Ishikawa (cell line): ENCODE measurements at regions not wholly inside any gene's neighbourhood (a gene's known extent, or its start where the extent isn't known, plus 50 kb on each side); places are given as distances from the start of the nearest gene placed in this dataset.

ENCODE experiments used
- CEBPB ChIP-seq: IDR thresholded peaks from 2 replicates; pipeline ENCODE4 v1.6.1; 2012
- CREB1 ChIP-seq: IDR thresholded peaks from 2 replicates; pipeline ENCODE4 v1.6.1; 2012; ENCODE audit warnings: low read depth
- EGR1 ChIP-seq: IDR thresholded peaks from 2 replicates; pipeline ENCODE4 v1.6.1; 2012
- EP300 ChIP-seq: IDR thresholded peaks from 2 replicates; pipeline ENCODE4 v1.6.1; 2012; ENCODE audit warnings: borderline replicate concordance
- FOXM1 ChIP-seq: IDR thresholded peaks from 2 replicates; pipeline ENCODE4 v1.6.1; 2012; ENCODE audit warnings: low read depth, borderline replicate concordance
- NFIC ChIP-seq: IDR thresholded peaks from 2 replicates; pipeline ENCODE4 v1.6.1; 2012
- RAD21 ChIP-seq: IDR thresholded peaks from 2 replicates; pipeline ENCODE4 v1.6.1; 2012; ENCODE audit warnings: low read depth
- TAF1 ChIP-seq: IDR thresholded peaks from 2 replicates; pipeline ENCODE4 v1.6.1; 2012; ENCODE audit warnings: low read depth, mild to moderate bottlenecking
- TCF12 ChIP-seq: IDR thresholded peaks from 2 replicates; pipeline ENCODE4 v1.6.1; 2012; ENCODE audit warnings: low read depth
- TEAD4 ChIP-seq: IDR thresholded peaks from 2 replicates; pipeline ENCODE4 v1.6.1; 2012
- YY1 ChIP-seq: IDR thresholded peaks from 2 replicates; pipeline ENCODE4 v1.6.1; 2012; ENCODE audit warnings: low read depth
- ZBTB7A ChIP-seq: IDR thresholded peaks from 2 replicates; pipeline ENCODE4 v1.6.1; 2012; ENCODE audit warnings: low read depth
- TF ChIP-seq, protein P1 (sequence below): IDR thresholded peaks from 2 replicates; pipeline ENCODE4 v1.6.1; 2012; ENCODE audit warnings: low read depth, mild to moderate bottlenecking
- TF ChIP-seq, protein P2 (sequence below): IDR thresholded peaks from 2 replicates; pipeline ENCODE4 v1.6.1; 2012
- TF ChIP-seq, protein P3 (sequence below): IDR thresholded peaks from 2 replicates; pipeline ENCODE4 v1.6.1; 2012

DNA sequence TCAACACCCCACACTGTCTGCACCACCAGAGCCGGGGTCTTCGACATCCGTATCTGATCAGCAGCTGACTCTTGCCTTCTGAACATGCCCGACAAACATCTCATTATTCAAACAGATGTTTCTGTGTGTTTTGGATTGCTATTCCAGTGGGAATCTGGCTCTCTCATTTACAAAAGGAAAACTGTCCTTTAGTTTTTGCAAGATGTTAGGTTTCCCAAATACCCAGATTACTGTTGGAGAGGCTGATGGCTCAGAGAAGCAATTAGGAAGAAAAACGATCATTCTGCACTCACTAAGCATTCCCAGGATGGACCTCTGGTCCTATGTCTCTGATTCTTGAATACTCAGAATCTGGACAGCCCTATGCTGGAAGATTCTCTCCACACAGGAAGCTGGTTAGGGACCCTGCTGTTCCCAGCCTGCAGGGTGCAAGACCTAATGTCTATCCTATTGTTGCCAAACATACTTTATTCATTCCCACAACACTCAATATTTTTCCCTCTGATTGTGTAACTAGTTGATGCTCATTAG is 532.9 kb downstream of the CDH26 start:
- TF ChIP-seq FOXM1, result no peak
- no peak for TF ChIP-seq EGR1
- TF ChIP-seq ZBTB7A, result no peak
- no peak for TF ChIP-seq CEBPB
- TF ChIP-seq TCF12, result no peak
- no peak for TF ChIP-seq RAD21
- TF ChIP-seq, protein P1, sequence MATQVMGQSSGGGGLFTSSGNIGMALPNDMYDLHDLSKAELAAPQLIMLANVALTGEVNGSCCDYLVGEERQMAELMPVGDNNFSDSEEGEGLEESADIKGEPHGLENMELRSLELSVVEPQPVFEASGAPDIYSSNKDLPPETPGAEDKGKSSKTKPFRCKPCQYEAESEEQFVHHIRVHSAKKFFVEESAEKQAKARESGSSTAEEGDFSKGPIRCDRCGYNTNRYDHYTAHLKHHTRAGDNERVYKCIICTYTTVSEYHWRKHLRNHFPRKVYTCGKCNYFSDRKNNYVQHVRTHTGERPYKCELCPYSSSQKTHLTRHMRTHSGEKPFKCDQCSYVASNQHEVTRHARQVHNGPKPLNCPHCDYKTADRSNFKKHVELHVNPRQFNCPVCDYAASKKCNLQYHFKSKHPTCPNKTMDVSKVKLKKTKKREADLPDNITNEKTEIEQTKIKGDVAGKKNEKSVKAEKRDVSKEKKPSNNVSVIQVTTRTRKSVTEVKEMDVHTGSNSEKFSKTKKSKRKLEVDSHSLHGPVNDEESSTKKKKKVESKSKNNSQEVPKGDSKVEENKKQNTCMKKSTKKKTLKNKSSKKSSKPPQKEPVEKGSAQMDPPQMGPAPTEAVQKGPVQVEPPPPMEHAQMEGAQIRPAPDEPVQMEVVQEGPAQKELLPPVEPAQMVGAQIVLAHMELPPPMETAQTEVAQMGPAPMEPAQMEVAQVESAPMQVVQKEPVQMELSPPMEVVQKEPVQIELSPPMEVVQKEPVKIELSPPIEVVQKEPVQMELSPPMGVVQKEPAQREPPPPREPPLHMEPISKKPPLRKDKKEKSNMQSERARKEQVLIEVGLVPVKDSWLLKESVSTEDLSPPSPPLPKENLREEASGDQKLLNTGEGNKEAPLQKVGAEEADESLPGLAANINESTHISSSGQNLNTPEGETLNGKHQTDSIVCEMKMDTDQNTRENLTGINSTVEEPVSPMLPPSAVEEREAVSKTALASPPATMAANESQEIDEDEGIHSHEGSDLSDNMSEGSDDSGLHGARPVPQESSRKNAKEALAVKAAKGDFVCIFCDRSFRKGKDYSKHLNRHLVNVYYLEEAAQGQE, result no peak
- TF ChIP-seq YY1, result no peak
- TF ChIP-seq, protein P2, sequence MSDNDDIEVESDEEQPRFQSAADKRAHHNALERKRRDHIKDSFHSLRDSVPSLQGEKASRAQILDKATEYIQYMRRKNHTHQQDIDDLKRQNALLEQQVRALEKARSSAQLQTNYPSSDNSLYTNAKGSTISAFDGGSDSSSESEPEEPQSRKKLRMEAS, result no peak
- TF ChIP-seq TAF1, result no peak
- TF ChIP-seq, protein P3, sequence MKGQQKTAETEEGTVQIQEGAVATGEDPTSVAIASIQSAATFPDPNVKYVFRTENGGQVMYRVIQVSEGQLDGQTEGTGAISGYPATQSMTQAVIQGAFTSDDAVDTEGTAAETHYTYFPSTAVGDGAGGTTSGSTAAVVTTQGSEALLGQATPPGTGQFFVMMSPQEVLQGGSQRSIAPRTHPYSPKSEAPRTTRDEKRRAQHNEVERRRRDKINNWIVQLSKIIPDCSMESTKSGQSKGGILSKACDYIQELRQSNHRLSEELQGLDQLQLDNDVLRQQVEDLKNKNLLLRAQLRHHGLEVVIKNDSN, result no peak
- no peak for TF ChIP-seq CREB1
- TF ChIP-seq EP300, result no peak
- TF ChIP-seq TEAD4, result no peak
- no peak for TF ChIP-seq NFIC

DNA sequence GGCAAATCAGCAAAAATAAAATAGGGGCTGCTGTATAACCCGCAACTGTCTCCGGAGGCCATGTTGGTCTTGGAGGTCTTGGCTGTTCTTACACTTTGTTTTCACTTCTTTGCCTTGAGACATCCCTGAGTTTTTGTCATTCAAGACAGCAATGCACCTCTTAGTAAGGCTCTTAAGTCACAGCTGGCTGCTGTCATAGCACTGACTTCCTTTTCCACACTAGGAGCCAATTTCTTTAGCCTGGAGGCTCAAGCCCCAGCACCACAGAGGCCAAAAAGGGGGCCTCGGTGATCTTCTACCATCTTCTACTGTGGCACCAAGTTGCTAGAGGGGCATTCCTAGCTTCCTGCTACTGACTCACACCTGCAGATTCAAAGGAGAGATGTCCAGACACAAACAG is 536.3 kb downstream of the CDH26 start:
- TF ChIP-seq, protein P1, result no peak
- TF ChIP-seq EGR1 (no peak), ZBTB7A (no peak), NFIC (no peak), YY1 (no peak), FOXM1 (no peak), TCF12 (no peak), TEAD4 (no peak)

DNA sequence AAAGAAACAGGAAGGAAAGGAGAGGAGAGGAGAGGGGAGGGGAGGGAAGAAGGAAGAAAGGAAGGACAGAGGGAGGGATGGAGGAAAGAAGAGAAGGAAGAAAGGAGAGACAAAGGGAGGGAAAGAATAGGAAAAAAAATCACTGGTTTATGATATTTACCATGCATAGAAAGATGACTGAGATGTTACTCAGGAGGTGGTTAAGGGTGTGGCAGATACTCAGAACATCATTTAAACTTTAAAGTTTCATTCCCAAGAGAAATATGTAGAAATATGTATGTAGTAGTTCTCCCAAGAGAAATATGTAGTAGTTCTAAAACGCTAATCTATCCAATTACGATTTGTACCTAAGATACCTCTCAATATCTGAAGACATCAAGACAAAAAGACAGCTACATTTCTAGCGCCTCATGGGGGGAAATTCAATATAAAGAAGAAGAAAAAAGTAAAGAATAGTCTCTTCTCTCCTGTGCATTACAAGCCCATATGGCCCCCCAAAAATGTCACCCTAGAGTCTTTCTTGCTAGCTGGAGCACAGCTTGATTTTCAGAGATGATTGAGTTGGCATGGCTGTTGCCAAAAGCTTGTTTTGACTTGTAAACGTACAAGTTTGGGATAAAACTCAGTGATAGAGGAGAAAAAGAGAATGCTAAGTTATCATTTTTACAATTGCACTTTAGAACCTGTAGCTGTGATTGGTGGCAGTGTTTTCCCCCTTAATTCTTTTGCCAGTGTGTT is 539.2 kb downstream of the CDH26 start:
- TF ChIP-seq, protein P3, result no peak
- TF ChIP-seq EP300 (no peak), NFIC (no peak), RAD21 (no peak), ZBTB7A (no peak)
- TF ChIP-seq, protein P2, result no peak

DNA sequence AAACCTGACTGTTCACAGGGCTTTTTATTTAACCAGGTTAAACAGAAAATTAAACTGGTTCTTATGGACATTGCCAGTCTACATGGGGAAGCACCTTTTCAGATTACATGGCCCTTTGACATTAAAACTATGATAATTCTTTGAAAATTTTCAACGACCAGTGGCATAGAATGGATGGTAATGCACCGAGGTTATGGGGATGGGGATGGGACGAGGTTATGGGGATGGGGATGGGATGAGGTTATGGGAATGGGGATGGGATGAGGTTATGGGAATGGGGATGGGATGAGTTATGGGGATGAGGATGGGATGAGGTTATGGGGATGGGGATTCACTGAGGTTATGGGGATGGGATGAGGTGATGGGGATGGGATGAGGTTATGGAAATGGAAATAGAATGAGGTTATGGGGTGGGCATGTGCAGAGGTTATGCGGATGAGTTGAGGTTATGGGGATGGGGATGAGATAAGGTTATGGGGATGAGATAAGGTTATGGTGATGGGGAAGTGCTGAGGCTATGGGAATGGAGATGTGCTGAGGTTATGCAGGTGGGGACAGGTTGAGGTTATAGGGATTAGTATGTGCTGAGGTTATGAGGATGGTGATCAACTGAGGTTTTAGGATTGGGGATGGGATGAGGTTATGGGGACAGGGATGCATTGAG is 541.9 kb downstream of the CDH26 start:
- TF ChIP-seq CEBPB (no peak), EP300 (no peak), TCF12 (no peak), EGR1 (no peak), RAD21 (no peak), TAF1 (no peak)
- TF ChIP-seq, protein P1, result no peak

DNA sequence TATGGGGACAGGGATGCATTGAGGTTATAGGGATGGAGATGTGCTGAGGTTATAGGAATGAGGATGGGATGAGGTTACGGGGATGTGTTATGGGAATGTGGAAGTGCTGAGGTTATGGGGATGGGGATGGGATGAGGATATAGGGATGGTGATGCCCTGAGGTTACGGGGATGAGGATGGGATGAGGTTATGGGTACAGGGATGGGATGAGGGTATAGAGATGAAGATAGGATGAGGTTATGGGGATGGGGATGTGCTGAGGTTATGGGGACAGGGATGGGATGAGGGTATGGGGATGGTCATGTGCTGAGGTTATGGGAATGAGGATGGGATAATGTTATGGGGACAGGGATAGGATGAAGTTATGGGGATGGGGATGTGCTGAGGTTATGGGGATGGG is 542.8 kb downstream of the CDH26 start:
- no peak for TF ChIP-seq YY1
- TF ChIP-seq ZBTB7A, result no peak
- TF ChIP-seq CREB1, result no peak
- no peak for TF ChIP-seq CEBPB
- TF ChIP-seq EGR1, result no peak
- TF ChIP-seq, protein P2, result no peak
- no peak for TF ChIP-seq TEAD4
- TF ChIP-seq, protein P3, result no peak
- no peak for TF ChIP-seq NFIC
- TF ChIP-seq EP300, result no peak
- TF ChIP-seq TCF12, result no peak
- TF ChIP-seq, protein P1, result no peak
- TF ChIP-seq RAD21, result no peak
- TF ChIP-seq FOXM1, result no peak
- TF ChIP-seq TAF1, result no peak
